ENCODE measurements at regions not wholly inside any gene's neighbourhood (a gene's known extent, or its start where the extent isn't known, plus 50 kb on each side); places are given as distances from the start of the nearest gene placed in this dataset.

DNA sequence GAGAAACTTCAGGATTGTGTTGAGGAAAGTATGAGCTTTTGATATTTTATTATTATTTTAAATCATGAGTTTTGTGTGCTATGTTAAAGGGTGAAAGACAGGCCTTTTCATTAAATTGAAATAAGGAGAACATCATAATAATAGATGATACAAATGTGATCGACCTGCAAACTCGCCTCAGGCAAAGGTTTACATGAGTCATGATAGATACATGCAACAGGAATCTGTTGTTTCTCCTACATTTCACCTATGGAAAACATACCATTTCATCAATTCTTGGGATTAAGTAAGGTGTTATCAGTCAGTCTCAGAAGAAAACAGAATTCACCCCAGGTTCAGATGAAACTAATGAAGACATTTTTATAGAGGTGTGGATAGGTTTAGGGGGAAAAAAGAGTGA is 1992.5 kb upstream of the PIK3C3 start:
- TF ChIP-seq, protein P1, sequence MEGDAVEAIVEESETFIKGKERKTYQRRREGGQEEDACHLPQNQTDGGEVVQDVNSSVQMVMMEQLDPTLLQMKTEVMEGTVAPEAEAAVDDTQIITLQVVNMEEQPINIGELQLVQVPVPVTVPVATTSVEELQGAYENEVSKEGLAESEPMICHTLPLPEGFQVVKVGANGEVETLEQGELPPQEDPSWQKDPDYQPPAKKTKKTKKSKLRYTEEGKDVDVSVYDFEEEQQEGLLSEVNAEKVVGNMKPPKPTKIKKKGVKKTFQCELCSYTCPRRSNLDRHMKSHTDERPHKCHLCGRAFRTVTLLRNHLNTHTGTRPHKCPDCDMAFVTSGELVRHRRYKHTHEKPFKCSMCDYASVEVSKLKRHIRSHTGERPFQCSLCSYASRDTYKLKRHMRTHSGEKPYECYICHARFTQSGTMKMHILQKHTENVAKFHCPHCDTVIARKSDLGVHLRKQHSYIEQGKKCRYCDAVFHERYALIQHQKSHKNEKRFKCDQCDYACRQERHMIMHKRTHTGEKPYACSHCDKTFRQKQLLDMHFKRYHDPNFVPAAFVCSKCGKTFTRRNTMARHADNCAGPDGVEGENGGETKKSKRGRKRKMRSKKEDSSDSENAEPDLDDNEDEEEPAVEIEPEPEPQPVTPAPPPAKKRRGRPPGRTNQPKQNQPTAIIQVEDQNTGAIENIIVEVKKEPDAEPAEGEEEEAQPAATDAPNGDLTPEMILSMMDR (IDR thresholded peaks at IDR 0.05; ENCODE audit: insufficient read depth, low read depth, low read length), result no peak
- TF ChIP-seq EZH2 (IDR thresholded peaks at IDR 0.05; ENCODE audit: insufficient read depth, low read length), result no peak
- Histone ChIP-seq H3K79me2 (ENCODE audit: insufficient read depth, low read length) (no peaks in the 10 kb centered on the region), H3K27me3 (ENCODE audit: insufficient read depth, low read length) (no peaks in the 10 kb centered on the region), H3K27ac (ENCODE audit: low read depth, low read length) (no peak overlapping the region), H2AFZ (ENCODE audit: low read depth, low read length) (no peak overlapping the region), H3K9me3 (ENCODE audit: insufficient read depth, low read depth, low read length) (no peaks in the 10 kb centered on the region), H4K20me1 (ENCODE audit: insufficient read depth, low read length) (no peaks in the 10 kb centered on the region), H3K36me3 (ENCODE audit: insufficient read depth, low read length) (no peaks in the 10 kb centered on the region), H3K9ac (ENCODE audit: low read length) (no peak overlapping the region), H3K4me1 (ENCODE audit: insufficient read depth, low read length) (peaks cover 7% of the 10 kb centered on the region), H3K4me2 (ENCODE audit: low read length) (no peak overlapping the region), H3K4me3 (ENCODE audit: insufficient read depth, low read depth, low read length) (no peak overlapping the region)
- no peaks in the 10 kb centered on the region for H3K27me3 Mint-ChIP-seq (ENCODE audit: low read depth, unreplicated experiment)
- peaks cover 22% of the 10 kb centered on the region for H3K4me1 Mint-ChIP-seq (ENCODE audit: low read depth, unreplicated experiment)
- no peak overlapping the region for H3K27ac Mint-ChIP-seq (ENCODE audit: unreplicated experiment)
- H3K36me3 Mint-ChIP-seq (ENCODE audit: low read depth, unreplicated experiment), result no peaks in the 10 kb centered on the region
- DNase-seq (ENCODE audit: low read depth) (no peak), FAIRE-seq (no peak)
- H3K4me3 Mint-ChIP-seq (ENCODE audit: unreplicated experiment), result no peak overlapping the region
- H3K9me3 Mint-ChIP-seq (ENCODE audit: unreplicated experiment), result no peaks in the 10 kb centered on the region

DNA sequence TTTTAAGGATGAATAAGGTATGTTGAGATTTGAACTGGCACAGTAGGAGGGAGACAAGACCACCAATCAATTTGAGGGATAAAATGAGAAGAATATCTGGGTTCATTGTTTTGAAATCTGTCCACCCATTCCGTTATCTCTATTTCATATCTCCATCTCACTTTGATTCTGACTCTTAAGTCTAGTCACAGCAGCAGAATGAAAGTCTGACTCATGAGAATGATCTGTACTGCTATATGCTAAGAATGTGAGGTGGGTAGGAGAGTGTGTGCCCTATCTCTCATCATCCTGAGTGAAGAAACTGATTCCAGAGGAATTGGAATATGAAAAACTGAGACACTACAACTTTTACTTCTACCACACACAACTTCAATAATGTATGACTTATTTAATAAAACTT is 1994.5 kb upstream of the PIK3C3 start:
- DNase-seq (ENCODE audit: low read depth) (peak; percentile 61), FAIRE-seq (no peak)
- Histone ChIP-seq H3K4me1 (ENCODE audit: insufficient read depth, low read length) (peaks cover 7% of the 10 kb centered on the region), H3K9ac (ENCODE audit: low read length) (no peak overlapping the region), H3K4me2 (ENCODE audit: low read length) (no peak overlapping the region), H3K27me3 (ENCODE audit: insufficient read depth, low read length) (no peaks in the 10 kb centered on the region), H3K9me3 (ENCODE audit: insufficient read depth, low read depth, low read length) (no peaks in the 10 kb centered on the region), H2AFZ (ENCODE audit: low read depth, low read length) (no peak overlapping the region), H4K20me1 (ENCODE audit: insufficient read depth, low read length) (no peaks in the 10 kb centered on the region), H3K36me3 (ENCODE audit: insufficient read depth, low read length) (no peaks in the 10 kb centered on the region), H3K27ac (ENCODE audit: low read depth, low read length) (no peak overlapping the region), H3K4me3 (ENCODE audit: insufficient read depth, low read depth, low read length) (no peak overlapping the region), H3K79me2 (ENCODE audit: insufficient read depth, low read length) (no peaks in the 10 kb centered on the region)
- no peaks in the 10 kb centered on the region for H3K9me3 Mint-ChIP-seq (ENCODE audit: unreplicated experiment)
- no peak for TF ChIP-seq EZH2 (IDR thresholded peaks at IDR 0.05; ENCODE audit: insufficient read depth, low read length)
- TF ChIP-seq, protein P1 (IDR thresholded peaks at IDR 0.05; ENCODE audit: insufficient read depth, low read depth, low read length), result no peak
- no peak overlapping the region for H3K4me3 Mint-ChIP-seq (ENCODE audit: unreplicated experiment)
- H3K4me1 Mint-ChIP-seq (ENCODE audit: low read depth, unreplicated experiment), result peaks cover 22% of the 10 kb centered on the region
- H3K27me3 Mint-ChIP-seq (ENCODE audit: low read depth, unreplicated experiment), result no peaks in the 10 kb centered on the region
- H3K36me3 Mint-ChIP-seq (ENCODE audit: low read depth, unreplicated experiment), result peaks cover 2% of the 10 kb centered on the region
- H3K27ac Mint-ChIP-seq (ENCODE audit: unreplicated experiment), result peak overlapping the region; percentile 22

DNA sequence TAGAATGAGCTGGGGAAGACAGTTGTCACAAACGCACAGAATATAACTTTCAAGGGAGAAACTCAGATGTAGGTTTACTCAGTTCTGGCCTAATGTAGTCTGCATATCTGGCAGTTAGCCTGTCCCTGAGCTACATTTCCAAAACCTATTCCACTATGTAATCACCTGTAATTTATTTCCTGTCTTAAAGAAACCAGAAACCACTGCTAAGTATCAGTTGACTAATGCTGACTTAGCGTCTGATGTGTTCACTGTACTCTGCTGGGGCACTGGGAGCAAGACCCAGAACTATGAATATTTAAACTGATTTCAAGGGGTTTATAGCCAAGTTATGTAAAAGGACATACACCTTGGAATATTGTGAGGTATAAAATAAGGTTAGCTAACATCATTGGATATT is 1995.2 kb upstream of the PIK3C3 start:
- H2AFZ ChIP-seq (ENCODE audit: low read depth, low read length), result no peak overlapping the region
- H4K20me1 ChIP-seq (ENCODE audit: insufficient read depth, low read length), result no peaks in the 10 kb centered on the region
- H3K36me3 ChIP-seq (ENCODE audit: insufficient read depth, low read length), result no peaks in the 10 kb centered on the region
- no peaks in the 10 kb centered on the region for H3K79me2 ChIP-seq (ENCODE audit: insufficient read depth, low read length)
- Mint-ChIP-seq H3K4me3 (ENCODE audit: unreplicated experiment) (no peak overlapping the region), H3K9me3 (ENCODE audit: unreplicated experiment) (no peaks in the 10 kb centered on the region), H3K36me3 (ENCODE audit: low read depth, unreplicated experiment) (peaks cover 2% of the 10 kb centered on the region), H3K27me3 (ENCODE audit: low read depth, unreplicated experiment) (no peaks in the 10 kb centered on the region), H3K4me1 (ENCODE audit: low read depth, unreplicated experiment) (peaks cover 22% of the 10 kb centered on the region), H3K27ac (ENCODE audit: unreplicated experiment) (peak overlapping the region; percentile 22)
- H3K9me3 ChIP-seq (ENCODE audit: insufficient read depth, low read depth, low read length), result no peaks in the 10 kb centered on the region
- H3K4me2 ChIP-seq (ENCODE audit: low read length), result no peak overlapping the region
- H3K4me3 ChIP-seq (ENCODE audit: insufficient read depth, low read depth, low read length), result no peak overlapping the region
- H3K9ac ChIP-seq (ENCODE audit: low read length), result no peak overlapping the region
- TF ChIP-seq, protein P1 (IDR thresholded peaks at IDR 0.05; ENCODE audit: insufficient read depth, low read depth, low read length), result no peak
- TF ChIP-seq EZH2 (IDR thresholded peaks at IDR 0.05; ENCODE audit: insufficient read depth, low read length), result no peak
- peaks cover 7% of the 10 kb centered on the region for H3K4me1 ChIP-seq (ENCODE audit: insufficient read depth, low read length)
- FAIRE-seq, result no peak
- no peak overlapping the region for H3K27ac ChIP-seq (ENCODE audit: low read depth, low read length)
- peak; percentile 31 for DNase-seq (ENCODE audit: low read depth)
- no peaks in the 10 kb centered on the region for H3K27me3 ChIP-seq (ENCODE audit: insufficient read depth, low read length)
